LNCaP clone FGC (cell line): ENCODE measurements at regions not wholly inside any gene's neighbourhood (a gene's known extent, or its start where the extent isn't known, plus 50 kb on each side); places are given as distances from the start of the nearest gene placed in this dataset.

Experiments
- DNase-seq: peaks from one replicate; pipeline ENCODE4 v3.0.0-alpha.2; 2011; ENCODE audit warnings: low read depth
- H3K4me3 ChIP-seq: 2 replicates; pipeline ENCODE4 v1.5.1; 2011; ENCODE audit warnings: mild to moderate bottlenecking, low read depth, low read length, control low read depth
- CTCF ChIP-seq: IDR thresholded peaks from 2 replicates; pipeline ENCODE4 v1.5.1; 2012; ENCODE audit warnings: mild to moderate bottlenecking; ENCODE audit not compliant: control insufficient read depth, insufficient read depth; ENCODE audit errors: extremely low read depth

GRCh38 chr4:38396845-38397547 lies 267.0 kb upstream of the KLF3 start:
- H3K4me3 ChIP-seq: no peak overlapping the region
- TF ChIP-seq CTCF: no peak
- no peak for DNase-seq

- DNase-seq: no peak
- TF ChIP-seq CTCF: no peak
- H3K4me3 ChIP-seq: no peak overlapping the region
Measured at GRCh38 chr4:38400946-38401345, 263.1 kb upstream of the KLF3 start.

GRCh38 chr4:38406243-38406642 lies 257.8 kb upstream of the KLF3 start:
- TF ChIP-seq CTCF: no peak
- DNase-seq: no peak
- no peak overlapping the region for H3K4me3 ChIP-seq

- no peak overlapping the region for H3K4me3 ChIP-seq
- TF ChIP-seq CTCF: no peak
- no peak for DNase-seq
Measured at GRCh38 chr4:38409852-38410251, 254.1 kb upstream of the KLF3 start.

GRCh38 chr4:38411092-38411491 lies 252.9 kb upstream of the KLF3 start:
- no peak for DNase-seq
- no peak overlapping the region for H3K4me3 ChIP-seq
- TF ChIP-seq CTCF: no peak

- TF ChIP-seq CTCF: no peak
- DNase-seq: no peak
- H3K4me3 ChIP-seq: no peak overlapping the region
Measured at GRCh38 chr4:38411981-38412536, 251.9 kb upstream of the KLF3 start.
